Body of pancreas (tissue), 4 donors: ENCODE measurements at regions not wholly inside any gene's neighbourhood (a gene's known extent, or its start where the extent isn't known, plus 50 kb on each side); places are given as distances from the start of the nearest gene placed in this dataset.

Experiments
- CTCF ChIP-seq, 7 experiments: fragments of 450-650 bp in 4 of 7; fragments of 200-600 bp in 3 of 7; sonication (generic) in 3 of 7; IDR thresholded peaks; one replicate each; pipeline ENCODE4 v1.5.1; 2016 to 2019; ENCODE audit warnings: antibody characterized with exemption in 7 of 7
- POLR2A ChIP-seq, 3 donors: fragments of 450-650 bp; IDR thresholded peaks; one replicate each; pipeline ENCODE4 v1.6.1; 2016; ENCODE audit warnings: antibody characterized with exemption in 3 of 3, mild to moderate bottlenecking in 2 of 3

- TF ChIP-seq CTCF (IDR thresholded peaks at IDR 0.05) (no peak), POLR2A (IDR thresholded peaks at IDR 0.05) (no peak)
Measured at GRCh38 chr7:32257621-32258020, 187.4 kb upstream of the PDE1C start.
